ENCODE measurements at regions not wholly inside any gene's neighbourhood (a gene's known extent, or its start where the extent isn't known, plus 50 kb on each side); places are given as distances from the start of the nearest gene placed in this dataset.

GRCh38 chr13:73516731-73517130, 457.9 kb downstream of the KLF5 start:
- WGBS, 2 donors: 67 to 70% methylated on average over 2 of the region's 2 CpGs

DNA sequence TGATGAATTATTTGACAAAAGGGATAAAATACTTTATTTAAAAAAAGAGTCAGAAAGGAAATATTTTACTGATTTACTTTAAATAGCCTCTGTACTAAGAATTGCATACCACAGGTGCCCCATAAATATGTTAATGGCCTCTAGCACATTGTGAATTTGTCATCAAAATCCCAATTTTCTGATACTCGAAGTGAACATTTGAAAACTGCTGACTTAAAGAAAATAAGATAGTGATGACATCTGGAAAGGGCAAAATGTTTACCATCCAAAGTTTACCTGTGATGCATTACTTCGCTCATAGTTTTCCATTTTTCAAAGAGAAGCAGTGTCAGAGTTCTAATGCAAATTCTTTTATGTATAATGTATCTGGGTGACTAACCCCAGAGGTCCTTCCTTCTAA, 455.4 kb downstream of the KLF5 start:
- no peaks in the 10 kb centered on the region for H3K4me1 ChIP-seq
- DNase-seq (no peak), ATAC-seq (no peak)
- WGBS, 2 donors: 61 to 65% methylated on average over 2 of the region's 2 CpGs
- no peak overlapping the region for H3K4me3 ChIP-seq
- H3K27ac ChIP-seq: no peak overlapping the region
- H3K27me3 ChIP-seq: no peaks in the 10 kb centered on the region
- no peaks in the 10 kb centered on the region for H3K9me3 ChIP-seq
- intact Hi-C loops (cut with DNase I): no loop called here
- no peaks in the 10 kb centered on the region for H3K36me3 ChIP-seq (replicated peaks in 1 of 2; ENCODE audit: insufficient read depth in 1 of 2, low read depth in 2 of 2)
- TF ChIP-seq POLR2A (IDR thresholded peaks at IDR 0.05): no peak
- no peak for TF ChIP-seq CTCF (IDR thresholded peaks at IDR 0.05)

More at GRCh38 chr13:73516731-73517130, 457.9 kb downstream of the KLF5 start:
- H3K4me1 ChIP-seq: no peaks in the 10 kb centered on the region
- no peaks in the 10 kb centered on the region for H3K36me3 ChIP-seq (replicated peaks in 1 of 2; ENCODE audit: insufficient read depth in 1 of 2, low read depth in 2 of 2)
- no peaks in the 10 kb centered on the region for H3K9me3 ChIP-seq
- no peak for ATAC-seq
- DNase-seq: no peak
- no peaks in the 10 kb centered on the region for H3K27me3 ChIP-seq
- TF ChIP-seq POLR2A (IDR thresholded peaks at IDR 0.05) (no peak), CTCF (IDR thresholded peaks at IDR 0.05) (no peak)
- H3K27ac ChIP-seq: no peak overlapping the region
- intact Hi-C loops (cut with DNase I): no loop called here
- no peak overlapping the region for H3K4me3 ChIP-seq

DNA sequence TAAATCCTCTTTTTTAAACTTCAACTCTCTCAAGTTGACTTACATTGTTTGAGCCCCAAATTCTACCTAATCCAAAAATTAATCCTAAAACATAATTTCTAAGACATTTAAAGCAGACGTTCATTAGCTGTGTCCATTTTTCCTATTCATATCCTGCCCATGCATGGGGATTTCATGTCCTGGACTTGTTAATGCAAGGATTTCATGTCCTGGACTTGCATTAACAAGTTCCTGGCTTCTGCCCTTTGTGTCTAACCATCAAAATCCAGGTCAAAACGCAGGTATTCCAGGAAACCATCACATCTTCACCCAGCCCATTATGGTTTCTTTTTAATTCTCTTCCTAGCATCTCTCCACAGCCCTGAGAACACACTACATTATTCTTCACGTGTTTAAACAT, 454.9 kb downstream of the KLF5 start:
- Histone ChIP-seq H3K27me3 (no peaks in the 10 kb centered on the region), H3K36me3 (replicated peaks in 1 of 2; ENCODE audit: insufficient read depth in 1 of 2, low read depth in 2 of 2) (no peaks in the 10 kb centered on the region), H3K4me1 (no peaks in the 10 kb centered on the region), H3K9me3 (no peaks in the 10 kb centered on the region), H3K4me3 (no peak overlapping the region), H3K27ac (no peak overlapping the region)
- TF ChIP-seq CTCF (IDR thresholded peaks at IDR 0.05) (no peak), POLR2A (IDR thresholded peaks at IDR 0.05) (no peak)
- intact Hi-C loops (cut with DNase I): no loop called here
- 50 to 56% methylated on average over 3 of the region's 3 CpGs for WGBS, 2 donors
- DNase-seq (no peak), ATAC-seq (no peak)

GRCh38 chr13:73508841-73509240, 450.0 kb downstream of the KLF5 start:
- Histone ChIP-seq H3K4me1 (no peaks in the 10 kb centered on the region), H3K4me3 (no peak overlapping the region), H3K27ac (no peak overlapping the region), H3K9me3 (no peaks in the 10 kb centered on the region), H3K27me3 (no peaks in the 10 kb centered on the region), H3K36me3 (replicated peaks in 1 of 2; ENCODE audit: insufficient read depth in 1 of 2, low read depth in 2 of 2) (no peaks in the 10 kb centered on the region)
- intact Hi-C loops (cut with DNase I): no loop called here
- ATAC-seq (no peak), DNase-seq (no peak)
- 63 to 69% methylated on average over 2 of the region's 2 CpGs for WGBS, 2 donors
- TF ChIP-seq POLR2A (IDR thresholded peaks at IDR 0.05): no peak

GRCh38 chr13:73505376-73505890, 446.6 kb downstream of the KLF5 start:
- TF ChIP-seq POLR2A (IDR thresholded peaks at IDR 0.05) (no peak), CTCF (IDR thresholded peaks at IDR 0.05) (no peak)
- no peaks in the 10 kb centered on the region for H3K4me1 ChIP-seq
- no peaks in the 10 kb centered on the region for H3K36me3 ChIP-seq (replicated peaks in 1 of 2; ENCODE audit: insufficient read depth in 1 of 2, low read depth in 2 of 2)
- H3K27ac ChIP-seq: no peak overlapping the region
- no peak overlapping the region for H3K4me3 ChIP-seq
- DNase-seq (no peak), ATAC-seq (no peak)
- no peaks in the 10 kb centered on the region for H3K27me3 ChIP-seq
- intact Hi-C loops (cut with DNase I): no loop called here
- H3K9me3 ChIP-seq: no peaks in the 10 kb centered on the region
- 87 to 89% methylated on average over 5 of the region's 5 CpGs for WGBS, 2 donors

All from body of pancreas (tissue), 4 donors.